GM12874 (cell line): ENCODE measurements at regions not wholly inside any gene's neighbourhood (a gene's known extent, or its start where the extent isn't known, plus 50 kb on each side); places are given as distances from the start of the nearest gene placed in this dataset.

Source experiments
- CTCF ChIP-seq: IDR thresholded peaks from 2 replicates; pipeline ENCODE4 v1.5.1; 2011; ENCODE audit warnings: low read depth, mild to moderate bottlenecking, control low read depth, low read length, moderate library complexity; ENCODE audit not compliant: insufficient read depth

- no peak for TF ChIP-seq CTCF
Measured at GRCh38 chr5:165328846-165329245, 1823.4 kb downstream of the MAT2B start.

GRCh38 chr5:165333623-165334022 is 1828.2 kb downstream of the MAT2B start:
- TF ChIP-seq CTCF: no peak

- TF ChIP-seq CTCF: no peak
Measured at GRCh38 chr5:165334201-165334600, 1828.8 kb downstream of the MAT2B start.

DNA sequence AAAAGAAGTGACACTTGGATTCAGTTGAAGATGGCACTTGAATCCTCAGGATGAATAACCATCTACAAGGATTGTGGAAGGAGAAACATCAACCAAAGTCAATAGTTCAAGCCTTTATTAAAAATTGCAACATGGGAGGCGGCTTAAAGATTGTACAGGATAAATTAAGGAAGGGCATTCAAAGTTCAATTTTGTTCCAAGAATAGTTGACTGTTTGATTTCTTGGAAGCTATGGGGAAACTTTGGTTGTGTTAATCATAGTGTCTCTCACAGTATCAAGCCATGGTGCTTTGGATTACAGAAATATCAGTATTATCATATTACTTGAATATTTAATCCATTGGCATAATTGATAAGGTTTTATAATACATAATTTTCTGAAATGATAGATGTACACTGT is 1844.3 kb downstream of the MAT2B start:
- TF ChIP-seq CTCF: no peak

DNA sequence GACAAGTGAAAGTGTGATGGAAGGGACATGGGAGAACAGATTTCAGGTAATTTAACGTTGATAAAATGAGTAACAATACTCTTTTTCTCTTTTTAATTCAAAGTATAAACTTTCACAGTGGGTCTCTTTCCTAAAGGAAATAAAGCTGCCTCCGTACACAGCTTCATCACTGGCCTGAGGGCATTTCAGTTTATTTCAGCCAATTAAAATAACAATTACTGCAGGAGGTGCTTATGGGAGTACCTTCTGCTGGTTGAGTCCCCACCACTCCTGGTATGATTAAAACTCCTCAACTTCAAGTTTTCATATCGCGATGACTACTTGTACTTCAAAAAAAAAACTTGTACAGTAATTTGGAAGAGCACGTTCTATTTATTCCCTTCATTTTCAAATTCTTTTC is 1845.9 kb downstream of the MAT2B start:
- TF ChIP-seq CTCF: no peak

DNA sequence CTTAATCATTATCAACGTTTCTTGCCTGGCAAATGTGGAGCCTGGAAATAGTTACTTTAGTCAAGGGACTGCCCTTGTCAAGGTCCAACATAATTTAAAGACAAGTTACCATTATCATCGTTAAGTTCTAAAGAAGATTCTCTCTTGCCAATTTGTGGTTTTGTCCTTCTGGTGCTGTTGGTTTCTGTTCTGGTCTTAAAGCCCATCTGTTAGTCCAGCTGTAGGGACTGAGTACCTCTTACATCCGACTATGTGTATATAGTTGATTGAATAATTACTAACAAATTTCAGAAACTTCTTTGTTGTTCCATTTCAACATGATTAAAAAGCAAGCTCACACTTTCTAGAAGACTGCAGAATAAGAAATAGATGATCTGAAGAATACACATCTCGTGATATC is 1854.9 kb downstream of the MAT2B start:
- no peak for TF ChIP-seq CTCF

- no peak for TF ChIP-seq CTCF
Measured at GRCh38 chr5:165360784-165361542, 1855.5 kb downstream of the MAT2B start.
